ENCODE measurements at regions not wholly inside any gene's neighbourhood (a gene's known extent, or its start where the extent isn't known, plus 50 kb on each side); places are given as distances from the start of the nearest gene placed in this dataset.

- TF ChIP-seq CTCF (IDR thresholded peaks at IDR 0.05) (peak in 5 of 6 experiments; percentile 16 to 80 (median 44)), POLR2A (IDR thresholded peaks at IDR 0.05) (no peak)
Observed at GRCh38 chr1:2921970-2922686, 99.1 kb upstream of the ACTRT2 start.
